Gastrocnemius medialis (tissue), 4 donors: ENCODE measurements at regions not wholly inside any gene's neighbourhood (a gene's known extent, or its start where the extent isn't known, plus 50 kb on each side); places are given as distances from the start of the nearest gene placed in this dataset.

Experiments
- ATAC-seq, 2 donors: fragments of 150-250 bp; one replicate each; pipeline ENCODE4 v1.9.1; 2016
- DNase-seq, 2 donors: peaks; one replicate each; pipeline ENCODE4 v3.0.0-alpha.2; 2019
- H3K27ac ChIP-seq, 4 donors: fragments of 200-600 bp; sonication (generic); 1 replicate in 1 of 4; 2 replicates in 3 of 4; pipeline ENCODE4 v1.5.1; 2016 to 2018; ENCODE audit warnings: mild to moderate bottlenecking in 2 of 4, moderate library complexity in 1 of 4
- H3K27me3 ChIP-seq, 3 donors: fragments of 200-600 bp; sonication (generic) in 2 of 3; 1 replicate in 1 of 3; 2 replicates in 2 of 3; pipeline versions ENCODE4 v1.5.1 to v1.6.0; 2016 to 2019; ENCODE audit warnings: mild to moderate bottlenecking in 1 of 3, moderate library complexity in 1 of 3
- H3K36me3 ChIP-seq, 2 donors: fragments of 200-600 bp; sonication (generic) in 1 of 2; one replicate each; pipeline ENCODE4 v1.5.1; 2017 to 2018
- H3K4me1 ChIP-seq, 2 donors: fragments of 200-600 bp; sonication (generic) in 1 of 2; one replicate each; pipeline ENCODE4 v1.5.1; 2016 to 2017; ENCODE audit warnings: mild to moderate bottlenecking in 2 of 2
- H3K4me3 ChIP-seq, 4 donors: fragments of 200-600 bp; sonication (generic) in 3 of 4; 1 replicate in 1 of 4; 2 replicates in 3 of 4; pipeline ENCODE4 v1.5.1; 2016 to 2019; ENCODE audit warnings: mild to moderate bottlenecking in 2 of 4
- H3K9me3 ChIP-seq, 3 donors: fragments of 200-600 bp; sonication (generic) in 2 of 3; 1 replicate in 1 of 3; 2 replicates in 2 of 3; pipeline ENCODE4 v1.5.1; 2016 to 2019
- CTCF ChIP-seq, 5 experiments: fragments of 450-650 bp in 3 of 5; fragments of 200-600 bp in 2 of 5; sonication (generic) in 2 of 5; IDR thresholded peaks in 4 of 5; conservative IDR thresholded peaks in 1 of 5; 1 replicate in 4 of 5; 2 replicates in 1 of 5; pipeline ENCODE4 v1.5.1; 2016 to 2019; ENCODE audit warnings: antibody characterized with exemption in 5 of 5, mild to moderate bottlenecking in 3 of 5, moderate library complexity in 3 of 5
- POLR2A ChIP-seq, 2 donors: fragments of 450-650 bp; IDR thresholded peaks; one replicate each; pipeline ENCODE4 v1.6.1; 2017; ENCODE audit warnings: antibody characterized with exemption in 2 of 2, mild to moderate bottlenecking in 2 of 2, moderate library complexity in 2 of 2
- in situ Hi-C, 4 donors: fragments of 200-750 bp; cut with MboI; loops; one replicate each; pipeline versions ENCODE4 v1.15.0 to v1.8.0; 2017; ENCODE audit warnings: low sequenced_read_pairs in 4 of 4
- intact Hi-C: fragments of 100-400 bp; cut with DNase I; formaldehyde crosslinking; loops from one replicate; pipeline ENCODE4 v1.15.1; 2023; ENCODE audit warnings: low total_unique reads

- in situ Hi-C loops (no loop called here), intact Hi-C loops (loop anchor here (10.0 kb wide), 1 partner anchor 224 kb away; no protein-coding TSS in a partner anchor)
- DNase-seq (no peak), ATAC-seq (no peak)
- Histone ChIP-seq H3K27ac (no peak overlapping the region), H3K9me3 (no peaks in the 10 kb centered on the region), H3K36me3 (no peaks in the 10 kb centered on the region), H3K4me3 (no peak overlapping the region), H3K4me1 (peaks cover 13 to 19% of the 10 kb centered on the region in 2 donors), H3K27me3 (no peaks in the 10 kb centered on the region)
- TF ChIP-seq CTCF (IDR thresholded peaks at IDR 0.05 in 4 of 5, conservative IDR thresholded peaks at IDR 0.05 in 1 of 5) (no peak), POLR2A (IDR thresholded peaks at IDR 0.05) (no peak)
These were observed 480.7 kb downstream of the DMAC1 start for GRCh38 chr9:7318920-7319319.

- peaks cover 13 to 19% of the 10 kb centered on the region in 2 donors for H3K4me1 ChIP-seq
- intact Hi-C loops = loop anchor here (10.0 kb wide), 1 partner anchor 222 kb away; no protein-coding TSS in a partner anchor
- no peaks in the 10 kb centered on the region for H3K27me3 ChIP-seq
- in situ Hi-C loops = no loop called here
- H3K9me3 ChIP-seq = peaks cover 0 to 12% (median 0%) of the 10 kb centered on the region in 3 donors
- no peaks in the 10 kb centered on the region for H3K36me3 ChIP-seq
- H3K4me3 ChIP-seq = no peak overlapping the region
- H3K27ac ChIP-seq = no peak overlapping the region
- TF ChIP-seq POLR2A (IDR thresholded peaks at IDR 0.05) (no peak), CTCF (IDR thresholded peaks at IDR 0.05 in 4 of 5, conservative IDR thresholded peaks at IDR 0.05 in 1 of 5) (no peak)
- no peak for ATAC-seq
- no peak for DNase-seq
These were observed 482.6 kb downstream of the DMAC1 start for GRCh38 chr9:7316967-7317366.

DNA sequence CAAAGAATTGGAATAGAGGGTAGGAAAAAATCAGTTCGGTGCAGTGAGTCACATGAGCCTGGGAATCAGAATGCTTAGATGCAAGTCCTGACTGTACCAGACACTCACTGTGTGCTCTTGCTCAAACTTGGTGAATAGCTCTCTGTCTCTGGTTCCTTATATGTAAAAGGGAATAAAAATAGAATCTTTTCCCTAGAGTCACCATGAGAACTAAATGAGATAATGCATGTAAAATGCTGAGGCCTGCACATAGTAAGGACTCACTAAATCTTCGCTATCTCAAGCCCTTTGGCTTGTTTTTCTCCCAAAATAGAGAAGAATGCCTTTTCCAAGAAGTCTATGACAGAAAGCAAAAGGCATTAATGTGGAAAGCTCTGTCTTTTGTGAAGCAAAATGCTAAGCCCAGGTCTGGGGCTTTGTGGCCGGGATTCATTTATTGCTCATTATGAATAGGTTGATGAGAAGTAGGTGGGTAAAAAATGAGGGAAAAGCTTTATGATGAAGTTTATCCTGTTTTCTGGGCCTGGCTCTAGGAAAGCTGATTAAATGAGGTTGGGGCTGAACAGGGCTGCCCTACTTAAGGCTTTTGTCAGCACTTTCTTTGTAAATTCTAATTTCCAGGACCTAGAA lies 483.3 kb downstream of the DMAC1 start:
- ATAC-seq (peak; percentile 89 to 92), DNase-seq (no peak)
- in situ Hi-C loops (no loop called here), intact Hi-C loops (loop anchor here (10.0 kb wide), 1 partner anchor 221 kb away; no protein-coding TSS in a partner anchor)
- H3K27ac ChIP-seq = peak overlapping the region; percentile 60 to 71 (median 66)
- no peak for TF ChIP-seq CTCF (IDR thresholded peaks at IDR 0.05 in 4 of 5, conservative IDR thresholded peaks at IDR 0.05 in 1 of 5)
- TF ChIP-seq POLR2A (IDR thresholded peaks at IDR 0.05) = no peak
- no peaks in the 10 kb centered on the region for H3K36me3 ChIP-seq
- peaks cover 13 to 19% of the 10 kb centered on the region in 2 donors for H3K4me1 ChIP-seq
- no peaks in the 10 kb centered on the region for H3K27me3 ChIP-seq
- peak overlapping the region in 1 of 4 donors; percentile 2 for H3K4me3 ChIP-seq
- H3K9me3 ChIP-seq = peaks cover 0 to 12% (median 0%) of the 10 kb centered on the region in 3 donors

GRCh38 chr9:7315746-7316145 lies 483.8 kb downstream of the DMAC1 start:
- Histone ChIP-seq H3K36me3 (no peaks in the 10 kb centered on the region), H3K27ac (peak overlapping the region; percentile 60 to 71 (median 66)), H3K4me1 (peaks cover 13 to 19% of the 10 kb centered on the region in 2 donors), H3K4me3 (peak overlapping the region in 1 of 4 donors; percentile 2), H3K27me3 (no peaks in the 10 kb centered on the region), H3K9me3 (peaks cover 0 to 12% (median 0%) of the 10 kb centered on the region in 3 donors)
- DNase-seq = peak in 1 of 2 donors; percentile 2
- ATAC-seq = peak; percentile 88 to 96
- intact Hi-C loops = loop anchor here (10.0 kb wide), 1 partner anchor 221 kb away; no protein-coding TSS in a partner anchor
- in situ Hi-C loops = no loop called here
- no peak for TF ChIP-seq CTCF (IDR thresholded peaks at IDR 0.05 in 4 of 5, conservative IDR thresholded peaks at IDR 0.05 in 1 of 5)
- TF ChIP-seq POLR2A (IDR thresholded peaks at IDR 0.05) = no peak
